HCT116 (cell line): ENCODE measurements at regions not wholly inside any gene's neighbourhood (a gene's known extent, or its start where the extent isn't known, plus 50 kb on each side); places are given as distances from the start of the nearest gene placed in this dataset.

Experiments used
- ATAC-seq: fragments of 200-7000 bp; cut with Tn5 transposase; 2 replicates; pipeline ENCODE4 v1.9.1; 2020; ENCODE audit warnings: mild to moderate bottlenecking, moderate library complexity
- BruUV-seq: library from RNA; stranded (reverse); fragments of 400-500 nt; replicated peaks from 2 replicates; lab custom pipeline; 2021; lab: Mats Ljungman, UMichigan
- CTCF ChIA-PET: fragments of 300-600 bp; sonication (Branson Sonifier 250); formaldehyde crosslinking; loops from one replicate; lab custom pipeline; 2021; ENCODE audit warnings: antibody characterized with exemption; lab: Charles Lee
- POLR2A ChIA-PET: fragments of 300-600, 350-600 bp; sonication (Branson Sonifier 250); formaldehyde crosslinking; loops from one replicate; lab custom pipeline; 2021; ENCODE audit warnings: antibody characterized with exemption; lab: Charles Lee
- RAD21 ChIA-PET, 2 experiments: fragments of 300-600 bp; sonication (Branson Sonifier 250); formaldehyde crosslinking; loops; one replicate each; lab custom pipeline; 2023; ENCODE audit warnings: low total read pairs in 2 of 2; ENCODE audit not compliant: uncharacterized antibody in 2 of 2, unreplicated experiment in 2 of 2, low non-redundant PET in 1 of 2; lab: Charles Lee
- DNase-seq: peaks from one replicate; pipeline ENCODE4 v3.0.0-alpha.2; 2010; ENCODE audit warnings: low read depth, low spot score
- H2AFZ ChIP-seq: fragments of 200-600 bp; shearing (Covaris generic), sonication (generic); 2 replicates; pipeline ENCODE4 v1.6.1; 2017; ENCODE audit warnings: low read depth, mixed run types, mixed read lengths, antibody characterized with exemption, low read length; ENCODE audit not compliant: poor library complexity, severe bottlenecking
- H3K27ac ChIP-seq: 2 replicates; pipeline ENCODE4 v1.5.1; 2012; ENCODE audit warnings: low read depth, low read length
- H3K27me3 ChIP-seq: fragments of 200-600 bp; sonication (generic); 2 replicates; pipeline ENCODE4 v1.6.1; 2016; ENCODE audit warnings: mixed run types, low read length, mixed read lengths; ENCODE audit not compliant: insufficient read depth
- H3K36me3 ChIP-seq, 2 experiments: fragments of 200-500 bp in 1 of 2; fragments of 200-600 bp in 1 of 2; sonication (Bioruptor generic) in 1 of 2; sonication (generic) in 1 of 2; 2 replicates each; pipeline versions ENCODE4 v1.5.1 to v1.6.1; 2014 to 2016; ENCODE audit warnings: low read length in 2 of 2, inconsistent platforms in 1 of 2, mixed read lengths in 1 of 2, mixed run types in 1 of 2; ENCODE audit not compliant: insufficient read depth in 2 of 2, control insufficient read depth in 1 of 2
- H3K4me1 ChIP-seq, 2 experiments: fragments of 200-600 bp in 1 of 2; sonication (generic) in 1 of 2; 2 replicates each; pipeline versions ENCODE4 v1.5.1 to v1.6.1; 2012 to 2017; ENCODE audit warnings: low read length in 2 of 2, inconsistent platforms in 1 of 2, mild to moderate bottlenecking in 1 of 2, mixed read lengths in 1 of 2, mixed run types in 1 of 2, moderate library complexity in 1 of 2; ENCODE audit not compliant: insufficient read depth in 2 of 2, control insufficient read depth in 1 of 2
- H3K4me2 ChIP-seq: fragments of 200-600 bp; sonication (generic); 2 replicates; pipeline ENCODE4 v1.6.1; 2017; ENCODE audit warnings: mixed run types, low read length, mixed read lengths
- H3K4me3 ChIP-seq, 2 experiments: fragments of 200-600 bp in 1 of 2; sonication (generic) in 1 of 2; replicated peaks in 1 of 2; 2 replicates each; pipeline ENCODE4 v1.5.1; 2011 to 2016; ENCODE audit warnings: low read length in 2 of 2, control low read depth in 1 of 2, low read depth in 1 of 2, mild to moderate bottlenecking in 1 of 2, mixed read lengths in 1 of 2, mixed run types in 1 of 2
- H3K79me2 ChIP-seq: fragments of 200-600 bp; sonication (generic); 2 replicates; pipeline ENCODE4 v1.6.1; 2017; ENCODE audit warnings: mild to moderate bottlenecking, mixed run types, low read length, moderate library complexity, mixed read lengths; ENCODE audit not compliant: insufficient read depth
- H3K9ac ChIP-seq: fragments of 200-600 bp; sonication (generic); 2 replicates; pipeline ENCODE4 v1.6.1; 2016; ENCODE audit warnings: low read length, mixed read lengths
- H3K9me2 ChIP-seq: fragments of 200-600 bp; sonication (generic), shearing (Covaris generic); 2 replicates; pipeline ENCODE4 v1.6.1; 2017; ENCODE audit warnings: mixed run types, mild to moderate bottlenecking, moderate library complexity; ENCODE audit not compliant: insufficient read depth
- H3K9me3 ChIP-seq, 2 experiments: fragments of 200-500 bp in 1 of 2; fragments of 200-600 bp in 1 of 2; sonication (Bioruptor generic) in 1 of 2; sonication (generic) in 1 of 2; 2 replicates each; pipeline ENCODE4 v1.6.1; 2014 to 2017; ENCODE audit warnings: low read length in 2 of 2, mixed read lengths in 2 of 2, inconsistent platforms in 1 of 2, low read depth in 1 of 2, mild to moderate bottlenecking in 1 of 2, mixed run types in 1 of 2, moderate library complexity in 1 of 2; ENCODE audit not compliant: control insufficient read depth in 1 of 2, insufficient read depth in 1 of 2
- H4K20me1 ChIP-seq: fragments of 200-600 bp; sonication (generic), shearing (Covaris generic); 2 replicates; pipeline ENCODE4 v1.6.1; 2017; ENCODE audit warnings: mixed run types, mild to moderate bottlenecking, moderate library complexity; ENCODE audit not compliant: insufficient read depth
- CEBPB ChIP-seq: IDR thresholded peaks from 2 replicates; pipeline ENCODE4 v1.6.1; 2012; ENCODE audit warnings: low read depth
- EGR1 ChIP-seq: IDR thresholded peaks from 2 replicates; pipeline ENCODE4 v1.6.1; 2012; ENCODE audit warnings: low read depth
- FOSL1 ChIP-seq: IDR thresholded peaks from 2 replicates; pipeline ENCODE4 v1.6.1; 2012; ENCODE audit warnings: low read depth
- JUND ChIP-seq: IDR thresholded peaks from 2 replicates; pipeline ENCODE4 v1.6.1; 2012
- SIN3A ChIP-seq: IDR thresholded peaks from 2 replicates; pipeline ENCODE4 v1.6.1; 2012; ENCODE audit warnings: low read depth
- ZFX ChIP-seq: fragments of 450-650 bp; IDR thresholded peaks from 2 replicates; pipeline ENCODE4 v1.6.1; 2017
- ZNF274 ChIP-seq: fragments of 200-500 bp; sonication (Bioruptor generic); IDR thresholded peaks from 2 replicates; pipeline ENCODE4 v1.6.1; 2014; ENCODE audit warnings: mild to moderate bottlenecking, low read depth, low read length, inconsistent platforms
- intact Hi-C: fragments of 100-400 bp; cut with micrococcal nuclease; formaldehyde crosslinking; loops from 2 replicates; pipeline ENCODE4 v1.10.0; 2022

DNA sequence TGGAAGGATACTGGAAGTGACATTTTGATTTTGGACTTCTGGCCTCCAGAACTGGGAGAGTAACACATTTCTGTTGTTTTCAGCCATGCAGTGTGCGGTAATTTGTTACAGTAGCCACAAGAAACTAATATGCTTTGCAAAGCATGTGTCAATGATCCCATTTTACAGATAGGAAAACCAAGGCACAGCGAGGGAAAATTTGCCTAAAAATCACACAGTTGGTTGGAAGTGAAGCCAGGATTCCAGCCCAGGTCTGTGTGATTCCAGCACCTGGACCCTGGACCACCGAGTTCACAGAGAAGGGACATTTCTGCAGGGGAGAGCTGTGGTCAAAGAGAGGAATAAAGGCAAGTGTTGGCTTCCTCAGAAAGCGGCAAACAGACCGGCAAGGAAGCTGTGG, 106.7 kb upstream of the MED13L start:
- H3K36me3 ChIP-seq = no peaks in the 10 kb centered on the region
- no peak overlapping the region for H3K4me3 ChIP-seq
- no peak overlapping the region for H3K27ac ChIP-seq
- no peaks in the 10 kb centered on the region for H4K20me1 ChIP-seq
- no peaks in the 10 kb centered on the region for H3K9me3 ChIP-seq
- H3K4me2 ChIP-seq = no peak overlapping the region
- RAD21 ChIA-PET = no interaction called here
- CTCF ChIA-PET = no interaction called here
- peaks cover 16 to 62% of the 10 kb centered on the region in 2 experiments; a peak in 3 of 4 replicates for H3K4me1 ChIP-seq
- no peaks in the 10 kb centered on the region for H3K27me3 ChIP-seq
- BruUV-seq = no TSS peak
- no peak overlapping the region for H2AFZ ChIP-seq
- ATAC-seq = no peak
- no peaks in the 10 kb centered on the region for H3K79me2 ChIP-seq
- TF ChIP-seq ZNF274 (no peak), FOSL1 (no peak)
- intact Hi-C loops = no loop called here
- DNase-seq = no peak
- H3K9me2 ChIP-seq = no peaks in the 10 kb centered on the region
- no peak overlapping the region for H3K9ac ChIP-seq
- POLR2A ChIA-PET = no interaction called here

DNA sequence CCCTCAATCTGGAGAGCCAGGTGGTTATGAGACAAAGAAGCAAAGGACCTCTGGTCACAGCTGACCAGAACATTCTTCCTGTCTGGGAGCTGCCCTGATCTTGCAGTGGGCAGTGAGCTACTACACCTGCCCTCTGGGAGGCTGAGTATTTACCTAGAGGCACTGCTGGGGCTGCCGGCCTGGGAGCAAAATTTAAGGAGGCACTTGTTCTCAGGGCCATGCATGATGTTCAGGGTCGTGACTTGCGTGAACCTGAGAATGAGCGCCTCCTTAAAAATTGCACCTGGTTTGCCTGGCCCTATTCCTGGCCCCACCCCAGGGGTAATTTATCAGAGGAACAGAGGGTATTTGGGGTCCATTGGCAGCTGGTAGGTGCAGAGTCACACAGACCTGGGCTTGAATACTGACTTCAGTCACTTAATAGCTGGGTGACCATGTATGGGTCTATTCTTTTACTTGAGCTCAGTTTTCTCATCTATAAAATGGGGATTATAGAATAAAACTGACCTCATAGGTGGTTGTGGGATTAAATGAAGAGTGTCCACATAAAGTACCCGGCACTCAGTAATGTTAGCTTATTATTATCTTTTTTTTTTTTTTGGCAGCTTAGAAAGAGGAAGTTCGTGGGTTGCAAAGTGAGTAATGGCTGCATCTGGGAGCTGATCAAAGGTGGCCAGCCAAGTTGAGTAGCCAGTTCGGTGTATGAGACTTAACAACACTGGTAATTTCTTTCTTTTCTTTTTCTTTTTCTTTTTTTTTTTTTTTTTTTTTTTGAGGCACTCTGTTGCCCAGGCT, 107.4 kb upstream of the MED13L start:
- intact Hi-C loops = no loop called here
- no peak for DNase-seq
- ChIA-PET POLR2A (interaction anchor here (0.7 to 0.8 kb wide), 2 partner anchors 18 to 40 kb away, joined by 3 read pairs; no protein-coding TSS in a partner anchor), CTCF (no interaction called here), RAD21 (no interaction called here)
- Histone ChIP-seq H3K79me2 (no peaks in the 10 kb centered on the region), H3K4me3 (no peak overlapping the region), H3K9me3 (no peaks in the 10 kb centered on the region), H3K36me3 (no peaks in the 10 kb centered on the region), H3K9me2 (no peaks in the 10 kb centered on the region), H3K27me3 (no peaks in the 10 kb centered on the region), H2AFZ (no peak overlapping the region), H4K20me1 (no peaks in the 10 kb centered on the region), H3K4me1 (peaks cover 19 to 69% of the 10 kb centered on the region in 2 experiments; a peak in 3 of 4 replicates), H3K4me2 (peak overlapping the region; percentile 36), H3K27ac (no peak overlapping the region), H3K9ac (no peak overlapping the region)
- no TSS peak for BruUV-seq
- TF ChIP-seq SIN3A = no peak
- TF ChIP-seq ZFX = no peak
- no peak for TF ChIP-seq JUND
- TF ChIP-seq EGR1 = no peak
- no peak for TF ChIP-seq CEBPB
- peak; percentile 68 for ATAC-seq
